Peyer's patch (tissue), 4 donors: ENCODE measurements at regions not wholly inside any gene's neighbourhood (a gene's known extent, or its start where the extent isn't known, plus 50 kb on each side); places are given as distances from the start of the nearest gene placed in this dataset.

Experiments used
- POLR2A ChIP-seq, 2 donors: fragments of 450-650 bp; IDR thresholded peaks; one replicate each; pipeline ENCODE4 v1.5.1; 2017; ENCODE audit warnings: antibody characterized with exemption in 2 of 2, mild to moderate bottlenecking in 2 of 2, moderate library complexity in 2 of 2
- TF ChIP-seq, protein P1 (sequence below), 6 experiments: fragments of 450-650 bp in 4 of 6; fragments of 200-600 bp in 2 of 6; sonication (generic) in 1 of 6; IDR thresholded peaks; one replicate each; pipeline ENCODE4 v1.5.1; 2017 to 2019; ENCODE audit warnings: antibody characterized with exemption in 6 of 6, mild to moderate bottlenecking in 3 of 6, moderate library complexity in 1 of 6

DNA sequence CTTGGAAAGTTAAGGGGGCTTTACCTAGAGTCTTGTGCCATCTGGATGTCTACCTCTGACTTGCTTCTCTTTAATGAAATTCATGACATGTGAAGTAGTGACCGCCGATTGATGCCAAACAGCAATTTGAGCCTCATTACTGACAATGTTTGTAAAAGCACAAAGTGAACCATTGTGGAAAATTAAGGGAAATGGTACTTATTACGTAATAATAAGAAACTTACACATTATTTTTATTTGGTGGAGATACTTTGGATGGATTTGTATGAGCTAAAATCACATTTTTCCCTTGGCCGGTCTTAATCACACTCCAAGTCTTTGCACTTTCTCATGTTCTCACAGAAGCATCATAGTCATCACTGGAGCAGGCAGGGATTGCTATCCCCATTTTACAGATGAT, 265.1 kb upstream of the KLF6 start:
- TF ChIP-seq, protein P1, sequence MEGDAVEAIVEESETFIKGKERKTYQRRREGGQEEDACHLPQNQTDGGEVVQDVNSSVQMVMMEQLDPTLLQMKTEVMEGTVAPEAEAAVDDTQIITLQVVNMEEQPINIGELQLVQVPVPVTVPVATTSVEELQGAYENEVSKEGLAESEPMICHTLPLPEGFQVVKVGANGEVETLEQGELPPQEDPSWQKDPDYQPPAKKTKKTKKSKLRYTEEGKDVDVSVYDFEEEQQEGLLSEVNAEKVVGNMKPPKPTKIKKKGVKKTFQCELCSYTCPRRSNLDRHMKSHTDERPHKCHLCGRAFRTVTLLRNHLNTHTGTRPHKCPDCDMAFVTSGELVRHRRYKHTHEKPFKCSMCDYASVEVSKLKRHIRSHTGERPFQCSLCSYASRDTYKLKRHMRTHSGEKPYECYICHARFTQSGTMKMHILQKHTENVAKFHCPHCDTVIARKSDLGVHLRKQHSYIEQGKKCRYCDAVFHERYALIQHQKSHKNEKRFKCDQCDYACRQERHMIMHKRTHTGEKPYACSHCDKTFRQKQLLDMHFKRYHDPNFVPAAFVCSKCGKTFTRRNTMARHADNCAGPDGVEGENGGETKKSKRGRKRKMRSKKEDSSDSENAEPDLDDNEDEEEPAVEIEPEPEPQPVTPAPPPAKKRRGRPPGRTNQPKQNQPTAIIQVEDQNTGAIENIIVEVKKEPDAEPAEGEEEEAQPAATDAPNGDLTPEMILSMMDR (IDR thresholded peaks at IDR 0.05): no peak
- TF ChIP-seq POLR2A (IDR thresholded peaks at IDR 0.05): no peak
